ENCODE measurements at regions not wholly inside any gene's neighbourhood (a gene's known extent, or its start where the extent isn't known, plus 50 kb on each side); places are given as distances from the start of the nearest gene placed in this dataset.

- TF ChIP-seq CHD7 (IDR thresholded peaks at IDR 0.05; ENCODE audit: insufficient replicate concordance, low read length) (no peak), RBBP5 (IDR thresholded peaks at IDR 0.05; ENCODE audit: borderline replicate concordance, low read depth, low read length) (no peak), KDM4A (IDR thresholded peaks at IDR 0.05; ENCODE audit: low read depth, low read length, severe bottlenecking) (no peak), ZNF274 (IDR thresholded peaks at IDR 0.05; ENCODE audit: borderline replicate concordance, extremely low read depth, low read length) (no peak), CEBPB (IDR thresholded peaks at IDR 0.05; ENCODE audit: low read depth, low read length) (no peak), CREB1 (IDR thresholded peaks at IDR 0.05) (no peak), EP300 (IDR thresholded peaks at IDR 0.05; ENCODE audit: borderline replicate concordance in 1 of 2, low read depth in 2 of 2, low read length in 2 of 2) (no peak), BRCA1 (IDR thresholded peaks at IDR 0.05; ENCODE audit: low read depth, low read length) (no peak), YY1 (IDR thresholded peaks at IDR 0.05; ENCODE audit: low read depth, low read length) (no peak), GABPA (IDR thresholded peaks at IDR 0.05; ENCODE audit: borderline replicate concordance, insufficient read depth, low read length) (no peak), TAF1 (IDR thresholded peaks at IDR 0.05; ENCODE audit: low read depth, low read length) (no peak), EZH2 (IDR thresholded peaks at IDR 0.05; ENCODE audit: low read depth, low read length, severe bottlenecking) (no peak), KDM1A (IDR thresholded peaks at IDR 0.05; ENCODE audit: borderline replicate concordance, low read length) (no peak)
These were observed 1230.9 kb upstream of the SLC10A2 start (continued) for GRCh38 chr13:104297075-104297474.
